Testis (tissue), 2 donors: ENCODE measurements at regions not wholly inside any gene's neighbourhood (a gene's known extent, or its start where the extent isn't known, plus 50 kb on each side); places are given as distances from the start of the nearest gene placed in this dataset.

ENCODE experiments used
- POLR2A ChIP-seq: fragments of 450-650 bp; IDR thresholded peaks from one replicate; pipeline ENCODE4 v1.6.1; 2017; ENCODE audit warnings: antibody characterized with exemption, mild to moderate bottlenecking, moderate library complexity
- TF ChIP-seq, protein P1 (sequence below), 3 experiments: fragments of 450-650 bp in 2 of 3; fragments of 200-600 bp in 1 of 3; sonication (generic) in 1 of 3; IDR thresholded peaks; one replicate each; pipeline ENCODE4 v1.5.1; 2016 to 2019; ENCODE audit warnings: antibody characterized with exemption in 3 of 3, mild to moderate bottlenecking in 2 of 3, moderate library complexity in 1 of 3

DNA sequence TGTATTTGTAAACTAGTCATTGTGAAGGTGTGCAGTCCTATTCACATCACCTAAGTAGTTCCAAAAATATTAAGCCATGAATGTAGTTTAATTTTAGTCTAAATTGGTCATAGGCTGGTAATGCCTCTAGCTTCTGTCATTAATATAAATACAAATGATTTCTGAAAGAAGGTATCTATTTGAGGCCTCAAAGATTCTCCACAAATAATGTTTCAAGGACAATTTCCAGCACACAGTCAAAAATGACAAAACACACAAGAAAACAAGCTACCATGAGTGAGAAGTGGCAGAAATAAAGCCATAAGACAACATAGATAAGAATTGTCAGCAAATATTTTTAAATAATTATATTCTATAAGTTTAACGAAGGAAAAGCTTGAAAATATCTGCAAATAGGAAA lies 66.7 kb upstream of the PDK4 start:
- TF ChIP-seq, protein P1, sequence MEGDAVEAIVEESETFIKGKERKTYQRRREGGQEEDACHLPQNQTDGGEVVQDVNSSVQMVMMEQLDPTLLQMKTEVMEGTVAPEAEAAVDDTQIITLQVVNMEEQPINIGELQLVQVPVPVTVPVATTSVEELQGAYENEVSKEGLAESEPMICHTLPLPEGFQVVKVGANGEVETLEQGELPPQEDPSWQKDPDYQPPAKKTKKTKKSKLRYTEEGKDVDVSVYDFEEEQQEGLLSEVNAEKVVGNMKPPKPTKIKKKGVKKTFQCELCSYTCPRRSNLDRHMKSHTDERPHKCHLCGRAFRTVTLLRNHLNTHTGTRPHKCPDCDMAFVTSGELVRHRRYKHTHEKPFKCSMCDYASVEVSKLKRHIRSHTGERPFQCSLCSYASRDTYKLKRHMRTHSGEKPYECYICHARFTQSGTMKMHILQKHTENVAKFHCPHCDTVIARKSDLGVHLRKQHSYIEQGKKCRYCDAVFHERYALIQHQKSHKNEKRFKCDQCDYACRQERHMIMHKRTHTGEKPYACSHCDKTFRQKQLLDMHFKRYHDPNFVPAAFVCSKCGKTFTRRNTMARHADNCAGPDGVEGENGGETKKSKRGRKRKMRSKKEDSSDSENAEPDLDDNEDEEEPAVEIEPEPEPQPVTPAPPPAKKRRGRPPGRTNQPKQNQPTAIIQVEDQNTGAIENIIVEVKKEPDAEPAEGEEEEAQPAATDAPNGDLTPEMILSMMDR (IDR thresholded peaks at IDR 0.05), result no peak
- TF ChIP-seq POLR2A, result no peak
